GM18870 (cell line): ENCODE measurements at regions not wholly inside any gene's neighbourhood (a gene's known extent, or its start where the extent isn't known, plus 50 kb on each side); places are given as distances from the start of the nearest gene placed in this dataset.
"Not testable (repeated sequence)": the region's sequence is repeated elsewhere in the genome, so short reads cannot be mapped to it uniquely, and the experiment has no call there.

Experiments
- ATAC-seq: cut with Tn5 transposase; IDR thresholded peaks from one replicate; pipeline ENCODE4 v1.9.1; 2021; ENCODE audit warnings: moderate library complexity; ENCODE audit not compliant: unreplicated experiment

DNA sequence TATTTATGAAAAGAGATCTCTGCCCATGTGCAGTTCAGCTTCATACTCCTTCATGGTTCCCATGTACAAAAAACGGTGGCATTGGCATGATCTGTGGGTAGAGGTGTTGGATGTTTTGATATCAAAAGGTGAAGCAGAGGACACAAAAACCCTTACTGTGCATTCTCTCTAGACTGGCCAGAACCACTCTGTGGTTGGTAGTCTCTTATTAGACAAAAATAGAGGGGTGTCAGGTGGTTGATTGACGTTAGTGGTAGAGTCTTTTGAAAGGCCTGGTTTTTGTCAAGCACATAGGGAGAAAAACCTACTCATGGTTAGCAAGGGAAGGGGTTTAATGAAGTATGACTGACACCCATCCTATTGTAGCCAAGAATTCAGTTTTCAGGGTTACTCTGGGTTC lies 400.0 kb upstream of the TMPRSS15 start:
- no peak for ATAC-seq

DNA sequence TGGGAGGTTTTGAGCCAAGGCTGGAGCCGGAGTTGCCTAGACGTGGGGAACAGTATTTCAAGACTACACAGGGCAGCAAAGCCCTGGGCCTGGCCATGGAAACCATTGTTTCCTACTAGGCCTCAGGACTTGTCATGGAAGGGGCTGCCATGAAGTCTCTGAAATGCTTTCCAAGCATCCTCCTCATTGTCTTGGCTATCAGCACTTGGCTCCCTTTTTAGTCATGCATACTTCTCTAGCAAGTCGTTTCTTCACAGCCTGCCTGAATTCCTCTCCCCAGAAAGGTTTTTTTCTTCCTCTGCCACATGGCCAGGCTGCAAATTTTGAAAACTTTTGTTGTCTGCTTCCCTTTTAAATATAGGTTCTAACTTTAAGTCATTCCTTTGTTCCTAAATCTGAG lies 406.6 kb upstream of the TMPRSS15 start:
- ATAC-seq = no peak

DNA sequence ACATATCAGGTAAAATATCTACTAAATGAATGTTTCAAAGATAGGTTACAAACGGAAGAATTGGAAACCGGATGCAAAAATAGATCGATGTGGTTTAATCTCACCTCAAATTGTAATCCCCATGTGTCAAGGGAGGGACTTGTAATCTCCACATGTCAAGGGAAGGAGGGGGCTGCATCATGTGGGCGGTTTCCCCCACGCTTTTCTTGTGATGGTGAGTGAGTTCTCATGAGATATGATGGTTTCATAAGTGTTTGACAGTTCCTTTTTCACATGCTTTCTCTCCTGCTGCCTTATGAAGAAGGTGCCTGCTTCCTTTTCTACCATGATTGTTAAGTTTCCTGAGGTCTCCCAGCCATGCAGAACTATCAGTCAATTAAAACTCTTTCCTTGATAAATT lies 408.7 kb upstream of the TMPRSS15 start:
- ATAC-seq = no peak

DNA sequence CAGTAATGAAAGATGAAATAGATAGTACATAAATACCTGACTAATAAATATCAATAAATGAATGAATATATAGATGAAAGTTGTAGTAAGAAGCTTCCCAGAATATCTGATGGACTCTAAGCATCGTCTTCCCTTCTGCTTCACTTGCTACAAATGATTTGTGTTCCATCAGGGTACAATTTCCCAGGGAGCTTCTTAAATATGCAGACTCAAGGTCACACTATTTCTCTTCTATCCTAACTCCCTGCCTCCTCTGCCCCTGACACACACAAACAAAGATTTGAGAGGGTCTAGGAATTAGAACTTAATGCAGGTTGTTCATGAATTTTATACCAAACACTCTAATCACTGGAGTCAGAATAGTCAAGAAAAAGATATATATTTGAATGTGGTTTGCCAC lies 415.9 kb upstream of the TMPRSS15 start:
- ATAC-seq = no peak

DNA sequence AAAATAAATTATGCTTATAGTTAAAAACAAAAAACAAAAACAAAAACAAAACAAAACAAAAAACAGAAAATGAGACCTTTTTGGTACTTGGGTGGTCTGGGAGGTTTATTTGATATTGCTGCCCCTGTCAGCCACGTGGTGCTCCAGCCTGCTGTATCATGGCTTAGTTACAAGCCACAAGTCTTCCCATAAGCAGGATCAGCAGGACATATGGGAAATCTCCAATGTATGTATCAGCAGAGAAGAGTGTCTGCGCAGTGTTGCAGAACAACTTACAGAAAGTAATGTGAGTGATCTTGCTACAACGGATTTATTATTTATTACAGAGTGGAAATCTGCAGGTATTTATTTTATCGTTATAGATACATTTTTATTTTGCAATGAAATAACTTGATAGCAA lies 423.0 kb upstream of the TMPRSS15 start:
- ATAC-seq = no peak

DNA sequence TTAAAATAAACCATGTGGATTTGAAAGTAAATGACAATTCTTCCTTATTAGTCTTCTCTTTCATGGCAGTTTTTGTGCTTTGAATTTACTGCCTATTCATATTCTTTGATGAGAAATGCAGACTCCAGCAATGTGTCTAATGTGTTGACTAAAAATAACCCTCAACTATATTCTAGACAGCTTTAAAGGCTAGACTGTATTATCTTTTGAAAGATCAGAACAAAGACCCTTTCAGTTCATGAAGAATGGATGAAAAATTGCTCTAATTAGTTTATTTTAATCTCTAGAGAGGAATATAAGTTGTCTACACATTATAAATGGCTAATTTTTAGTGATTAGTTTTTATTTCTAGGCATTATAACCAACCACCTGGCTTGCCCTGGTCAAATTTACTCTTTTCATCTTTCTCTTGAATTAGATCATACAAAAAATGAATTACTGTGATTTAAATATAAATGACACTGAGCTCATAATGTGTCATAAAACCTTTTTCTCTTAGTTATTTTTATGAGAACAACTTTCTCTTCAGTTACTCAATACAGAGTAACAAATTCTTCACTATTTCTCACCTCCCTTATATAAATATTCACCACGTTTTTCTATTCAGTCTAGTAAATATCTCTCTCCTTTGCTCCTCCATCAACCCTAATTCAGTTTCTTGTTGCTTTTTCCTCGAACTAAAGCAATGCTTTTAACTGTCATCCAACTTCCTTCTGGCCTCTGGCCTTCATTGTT lies 428.5 kb upstream of the TMPRSS15 start:
- ATAC-seq = no peak

DNA sequence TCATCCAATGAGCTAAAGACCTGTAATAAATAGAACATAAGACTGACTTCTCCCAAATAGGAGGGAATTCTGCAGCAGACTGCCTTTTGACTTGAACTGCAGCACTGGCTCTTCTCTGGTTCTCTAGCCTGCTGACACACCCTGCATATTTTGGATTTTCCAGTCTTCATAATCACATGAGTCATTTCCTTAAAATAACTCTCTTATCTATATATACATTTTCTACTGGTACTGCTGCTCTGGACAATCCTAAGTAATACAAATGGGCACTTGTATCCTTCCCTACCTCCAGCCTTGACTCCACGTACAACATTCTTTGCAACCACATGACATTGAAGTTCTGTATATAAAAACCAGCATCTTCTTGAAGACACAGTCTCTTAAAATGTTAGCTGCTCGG lies 429.4 kb upstream of the TMPRSS15 start:
- ATAC-seq = no peak

DNA sequence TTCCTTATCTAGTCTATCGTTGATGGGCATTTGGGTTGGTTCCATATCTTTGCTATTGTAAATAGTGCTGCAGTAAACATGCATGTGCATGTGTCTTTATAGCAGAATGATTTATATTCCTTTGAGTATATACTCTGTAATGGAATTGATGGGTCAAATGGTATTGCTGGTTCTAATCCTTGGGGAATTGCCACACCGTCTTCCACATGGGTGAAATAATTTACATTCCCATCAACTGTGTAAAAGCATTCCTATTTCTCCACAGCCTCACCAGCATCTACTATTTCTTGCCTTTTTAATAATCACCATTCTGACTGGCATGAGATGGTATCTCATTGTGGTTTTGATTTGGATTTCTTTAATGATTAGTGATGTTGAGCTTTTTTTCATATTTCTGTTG lies 430.5 kb upstream of the TMPRSS15 start:
- not testable (repeated sequence) for ATAC-seq

DNA sequence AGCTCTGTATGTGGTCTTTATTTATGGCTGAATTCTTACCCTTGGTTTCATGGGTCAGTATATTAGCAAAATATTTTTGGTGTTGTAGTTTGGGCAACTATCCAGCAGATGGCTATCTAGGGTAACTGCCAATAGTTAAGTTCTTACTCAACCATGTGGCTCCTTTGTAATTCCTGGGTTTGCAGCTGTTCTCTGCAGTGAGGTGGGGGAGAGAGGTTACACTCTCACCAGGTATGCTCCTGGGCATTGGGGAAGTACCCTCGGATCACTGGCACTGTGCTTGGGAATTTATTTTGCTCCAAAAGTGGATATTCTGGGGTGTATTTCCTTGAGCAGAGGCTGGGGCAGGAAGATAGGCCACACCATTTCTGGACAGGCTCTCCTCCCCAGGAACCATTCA lies 436.7 kb upstream of the TMPRSS15 start:
- no peak for ATAC-seq

DNA sequence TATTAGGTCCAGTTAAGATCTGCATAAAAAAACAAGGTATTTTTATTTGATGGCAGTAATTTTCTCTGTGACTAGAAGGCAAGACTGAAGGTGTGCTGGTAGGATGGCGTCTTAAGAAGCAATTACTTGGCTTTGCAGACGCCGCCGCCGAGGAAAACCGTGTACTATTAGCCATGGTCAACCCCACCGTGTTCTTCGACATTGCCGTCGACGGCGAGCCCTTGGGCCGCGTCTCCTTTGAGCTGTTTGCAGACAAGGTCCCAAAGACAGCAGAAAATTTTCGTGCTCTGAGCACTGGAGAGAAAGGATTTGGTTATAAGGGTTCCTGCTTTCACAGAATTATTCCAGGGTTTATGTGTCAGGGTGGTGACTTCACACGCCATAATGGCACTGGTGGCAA lies 454.0 kb upstream of the TMPRSS15 start:
- ATAC-seq = not testable (repeated sequence)

DNA sequence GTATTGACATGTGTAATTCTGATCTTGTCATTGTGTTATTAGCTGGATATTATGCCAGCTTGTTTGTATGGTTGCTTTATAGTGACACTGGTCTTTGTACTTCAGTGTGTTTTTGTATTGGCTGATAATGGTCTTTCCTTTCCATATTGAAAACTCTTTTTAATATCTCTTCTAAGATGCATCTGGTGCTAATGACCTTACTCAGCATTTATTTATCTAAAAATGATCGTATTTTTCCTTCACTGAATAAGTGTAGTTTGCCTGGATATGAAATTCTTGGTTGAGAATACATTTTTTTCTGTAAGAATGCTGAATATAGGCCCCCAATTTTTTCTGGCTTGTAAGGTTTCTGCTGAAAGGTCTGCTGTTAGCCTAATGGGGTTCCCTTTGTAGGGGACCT lies 465.5 kb upstream of the TMPRSS15 start:
- no peak for ATAC-seq

DNA sequence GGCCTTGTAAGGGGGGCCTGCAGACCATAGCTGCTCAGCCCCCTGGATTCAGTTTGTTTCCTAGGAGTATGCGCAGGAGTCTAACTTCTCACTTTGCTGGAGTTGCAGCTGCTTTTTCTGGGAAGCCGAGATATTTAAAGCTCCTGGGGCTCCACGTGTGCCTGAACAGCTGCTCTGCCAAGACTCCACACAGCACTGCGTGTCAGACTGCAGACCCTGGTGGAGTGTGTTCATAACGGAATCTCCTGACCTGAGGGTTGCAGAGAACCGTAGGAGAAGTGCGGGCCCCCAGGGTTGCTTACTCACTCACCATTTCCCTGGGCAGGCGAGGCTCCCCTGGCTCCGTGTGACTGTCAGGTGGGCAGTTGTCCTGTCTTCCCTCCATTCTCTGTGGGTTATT lies 474.3 kb upstream of the TMPRSS15 start:
- ATAC-seq = no peak

DNA sequence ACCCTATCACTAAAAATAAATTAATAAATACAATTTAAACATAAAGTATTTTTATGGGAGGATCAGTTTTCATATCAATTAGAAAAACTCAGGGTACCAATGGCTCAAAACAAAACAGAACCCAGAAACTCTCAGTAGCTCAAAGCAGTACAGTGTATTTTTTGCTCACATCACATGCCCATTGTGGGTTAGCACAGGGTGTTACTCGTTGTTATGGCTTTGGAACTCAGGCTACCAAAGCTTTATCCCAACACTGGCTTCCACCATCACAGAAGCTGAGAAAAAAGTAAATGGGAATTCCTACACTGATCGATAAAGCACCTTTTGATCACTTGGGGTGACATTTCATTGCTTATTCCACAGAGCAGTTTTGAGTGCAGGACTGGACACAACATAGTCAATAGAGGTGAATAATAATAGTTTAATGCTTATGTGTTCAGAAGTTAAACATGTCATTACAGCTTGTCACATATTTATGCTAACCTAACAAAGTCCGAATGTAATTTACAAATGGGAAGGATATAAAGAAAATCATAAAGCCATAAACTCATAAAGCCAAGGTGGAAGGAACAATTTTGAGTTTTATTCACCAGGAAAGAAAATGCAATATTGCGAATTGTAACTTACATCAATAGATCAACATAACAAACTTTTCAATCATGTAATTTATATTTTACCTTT lies 484.5 kb upstream of the TMPRSS15 start:
- ATAC-seq = no peak

DNA sequence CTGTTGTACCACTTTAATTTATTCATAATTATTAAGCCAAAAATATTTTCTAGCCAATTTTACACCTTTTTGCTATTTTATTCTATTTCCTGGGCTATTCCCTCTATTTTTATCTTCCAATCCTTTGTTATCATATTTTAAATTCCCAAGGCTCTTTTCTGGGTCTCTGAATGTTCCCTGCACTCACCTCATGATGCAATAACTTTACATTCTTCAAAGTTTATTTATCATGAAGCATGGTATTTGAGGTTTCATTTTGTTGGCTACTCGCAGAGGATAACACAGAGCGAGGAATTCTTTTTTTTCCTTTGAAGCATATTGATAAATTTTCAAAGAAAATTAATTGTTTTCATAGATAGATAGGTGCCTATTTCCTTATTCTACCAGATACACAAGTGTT lies 489.8 kb upstream of the TMPRSS15 start:
- ATAC-seq = no peak

DNA sequence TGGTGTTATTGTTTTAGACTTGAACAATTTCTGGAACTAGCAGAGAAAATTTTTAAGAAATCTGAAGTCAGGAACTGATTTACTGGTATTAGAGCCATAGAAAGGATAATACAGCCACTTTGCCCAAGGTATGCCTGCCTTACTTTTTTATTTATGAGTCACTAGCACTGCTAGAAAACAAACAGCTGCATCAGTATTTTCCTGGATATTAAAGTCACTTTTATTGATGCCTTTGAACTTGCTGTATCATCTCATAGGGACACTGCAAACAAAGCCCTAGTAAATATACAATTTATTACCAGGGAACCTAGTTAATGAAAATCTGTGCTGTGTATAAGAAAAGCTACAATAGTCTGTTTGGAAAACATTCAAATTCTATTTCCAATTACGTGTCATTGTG lies 490.8 kb upstream of the TMPRSS15 start:
- no peak for ATAC-seq

DNA sequence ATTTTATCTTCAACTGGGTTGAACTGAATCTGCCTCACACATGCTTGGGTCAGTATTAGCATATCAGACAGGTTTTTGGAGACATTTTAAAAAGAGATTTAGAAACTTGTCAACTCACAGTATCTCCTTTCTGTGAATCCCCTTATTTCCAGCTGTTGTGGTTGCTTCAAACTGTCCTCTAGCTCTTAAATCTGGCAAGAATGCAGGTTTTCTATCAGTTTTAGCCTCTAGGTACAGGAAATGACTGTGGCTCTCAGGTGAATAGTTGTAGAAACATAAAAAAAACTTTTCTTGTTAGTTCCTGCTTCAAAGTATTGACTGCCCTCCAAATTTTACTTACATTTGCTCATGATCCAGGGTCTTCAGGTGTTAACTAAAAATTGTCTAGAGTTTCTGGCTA lies 495.7 kb upstream of the TMPRSS15 start:
- ATAC-seq = no peak

DNA sequence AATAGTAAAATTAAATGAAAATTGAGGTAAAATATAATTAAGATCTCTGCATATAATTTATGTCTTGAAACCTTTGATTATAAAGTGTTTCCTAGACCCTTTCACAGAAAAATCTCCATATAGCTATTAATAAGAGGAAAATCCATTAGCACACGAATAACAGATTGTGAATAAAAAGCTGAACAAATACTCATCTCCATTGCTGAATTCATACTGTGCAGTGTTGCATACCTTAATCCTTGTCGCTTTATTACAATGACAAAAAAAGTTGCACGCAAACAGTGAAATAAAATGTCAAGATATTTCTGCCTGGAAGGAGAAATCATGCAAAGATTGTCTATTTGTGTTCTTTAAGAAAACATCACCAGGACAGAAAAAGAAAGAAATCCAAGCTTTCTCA lies 499.1 kb upstream of the TMPRSS15 start:
- ATAC-seq = no peak

DNA sequence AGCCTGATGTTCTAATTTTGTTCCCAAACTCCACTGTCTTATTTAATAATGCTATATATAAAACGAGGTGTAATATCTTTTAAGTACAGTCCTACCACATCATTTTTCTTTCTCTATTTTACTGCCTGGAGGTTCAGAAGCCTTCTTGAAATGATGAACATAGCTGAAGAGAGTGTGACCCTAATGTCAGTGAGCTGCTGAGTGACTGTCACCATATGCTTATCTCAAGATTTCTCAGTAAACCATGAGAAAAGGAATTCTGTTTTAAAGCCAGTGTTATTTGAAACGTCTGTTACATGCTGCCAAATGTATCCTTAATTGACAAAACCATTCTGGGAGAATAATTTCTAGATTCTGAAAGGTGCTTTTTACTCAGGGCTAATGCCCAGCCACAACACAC lies 503.5 kb upstream of the TMPRSS15 start:
- ATAC-seq = no peak

DNA sequence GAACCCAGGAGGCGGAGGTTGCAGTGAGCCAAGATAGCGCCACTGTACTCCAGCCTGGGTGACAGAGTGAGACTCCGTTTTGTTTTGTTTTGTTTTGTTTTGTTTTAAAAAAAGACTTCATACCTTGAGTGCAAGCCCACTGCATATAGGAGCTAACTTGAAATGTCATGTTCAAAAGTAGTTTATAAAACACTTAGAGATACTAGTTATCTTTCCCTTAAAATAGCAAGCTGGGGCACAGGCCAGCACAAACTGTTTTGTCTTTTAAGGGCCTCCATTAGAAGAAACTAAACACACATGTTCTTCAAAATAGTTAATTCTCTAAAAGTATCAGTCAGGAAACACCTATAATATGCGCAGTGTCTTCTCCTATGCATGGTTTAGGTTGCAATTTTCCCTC lies 505.1 kb upstream of the TMPRSS15 start:
- no peak for ATAC-seq

DNA sequence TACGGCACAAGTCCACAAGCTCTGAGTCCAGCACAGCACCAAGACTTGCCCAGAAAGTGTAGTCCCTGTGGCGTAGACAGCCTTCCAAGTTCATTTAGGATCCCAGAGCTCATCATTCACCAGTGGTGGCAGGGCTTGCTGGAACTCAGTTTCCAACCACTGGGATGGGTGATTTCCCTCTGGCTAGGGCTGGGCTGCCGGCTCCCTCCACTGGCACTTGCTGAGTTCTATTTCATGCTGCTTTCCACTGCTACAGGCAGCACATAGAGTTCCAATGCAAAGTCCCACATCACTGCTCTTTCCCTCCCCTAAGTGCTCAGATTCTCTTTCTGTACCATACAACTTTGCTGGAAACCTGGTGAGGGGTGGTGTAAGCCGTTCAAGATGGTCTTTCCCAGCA lies 510.3 kb upstream of the TMPRSS15 start:
- ATAC-seq = no peak

DNA sequence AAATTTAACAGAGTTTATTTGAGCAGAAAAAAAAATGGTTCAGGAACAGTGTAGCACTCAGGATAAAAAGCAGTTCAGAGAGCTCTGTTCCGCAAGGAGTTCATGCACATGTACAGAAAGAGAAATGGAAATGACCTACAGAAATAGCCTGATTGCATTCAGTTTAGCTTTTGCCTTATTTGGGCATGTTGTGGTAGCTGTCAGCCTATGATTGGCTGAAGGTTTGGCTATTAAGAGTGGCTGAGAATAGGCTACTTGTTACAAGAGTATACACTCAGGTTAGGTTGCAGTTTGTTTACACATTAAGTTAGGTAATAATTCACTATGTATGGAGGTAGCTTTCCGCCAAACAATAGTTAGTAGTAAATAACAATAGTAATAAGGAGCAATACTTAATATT lies 511.0 kb upstream of the TMPRSS15 start:
- ATAC-seq = no peak

DNA sequence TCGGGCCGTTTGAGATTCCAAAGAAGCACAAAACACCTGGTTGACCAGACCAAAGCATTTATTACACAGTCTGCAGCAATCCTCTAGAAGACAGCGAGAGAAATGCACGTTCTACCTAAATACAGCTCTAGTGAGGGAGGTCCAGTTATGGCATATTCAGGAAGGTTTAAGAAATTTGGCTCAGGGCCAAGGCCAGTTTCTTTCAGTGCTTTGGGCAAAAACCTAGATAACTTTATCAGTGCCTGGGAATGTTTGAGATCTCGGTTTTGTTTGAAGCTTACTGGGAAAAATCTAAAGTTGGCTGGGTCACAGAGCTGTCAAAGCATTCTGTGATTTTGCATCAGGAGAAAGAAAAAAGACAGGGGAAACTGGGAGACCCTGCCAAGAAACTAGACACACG lies 514.0 kb upstream of the TMPRSS15 start:
- ATAC-seq = no peak

DNA sequence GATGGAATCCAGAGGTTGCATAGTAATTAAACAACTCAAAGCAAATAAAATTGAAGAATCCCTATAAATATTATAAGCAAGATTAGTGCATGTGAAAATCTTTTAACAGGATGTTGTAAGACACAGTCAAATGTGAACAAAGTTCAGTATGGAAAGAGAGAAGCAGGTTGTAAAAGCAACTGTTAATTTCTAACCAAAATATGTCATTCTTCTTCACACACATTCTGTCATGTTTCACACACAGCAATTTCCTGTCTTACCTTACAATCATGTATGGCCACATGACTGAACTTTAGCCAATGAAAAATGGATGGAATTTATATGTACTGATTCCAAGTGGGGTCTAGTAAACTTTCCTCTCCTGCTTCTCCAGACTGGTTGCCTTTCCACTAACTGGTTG lies 527.7 kb upstream of the TMPRSS15 start:
- no peak for ATAC-seq
